Epidermal melanocyte (primary cell): ENCODE measurements at regions not wholly inside any gene's neighbourhood (a gene's known extent, or its start where the extent isn't known, plus 50 kb on each side); places are given as distances from the start of the nearest gene placed in this dataset.

Experiments used
- DNase-seq: peaks from one replicate; pipeline ENCODE4 v3.0.0; 2011; ENCODE audit warnings: low spot score; ENCODE audit not compliant: insufficient read length

DNA sequence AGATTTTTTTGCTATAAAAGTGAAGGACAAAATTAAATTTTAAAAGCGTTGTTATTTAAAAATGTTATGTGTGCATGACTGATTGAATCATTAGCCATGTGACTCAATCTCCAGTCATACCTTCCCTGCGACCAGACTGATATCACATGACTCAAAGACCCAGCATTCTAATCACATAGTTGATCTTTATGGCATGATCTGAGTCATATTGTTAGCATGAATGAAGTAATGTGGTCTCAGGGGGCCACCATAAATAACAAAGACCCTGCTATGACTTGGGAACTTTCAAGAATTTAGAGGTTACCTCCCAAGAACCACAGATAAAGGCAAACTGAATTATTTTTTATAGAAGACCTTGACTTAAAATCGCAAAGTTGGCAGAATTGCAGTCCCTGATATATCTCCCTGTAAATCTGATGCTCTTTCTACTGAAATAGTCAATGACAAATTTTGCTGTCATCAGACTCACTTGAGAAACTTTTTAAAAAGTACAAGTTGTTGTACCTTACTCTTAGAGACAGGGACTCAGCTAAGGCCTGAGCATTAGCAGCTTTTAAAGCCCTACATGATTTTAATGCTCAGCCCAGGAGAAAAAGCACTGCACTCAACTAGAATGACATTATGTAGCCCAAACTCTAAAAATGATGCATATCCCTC is 717.3 kb downstream of the XPNPEP1 start:
- DNase-seq: no peak

DNA sequence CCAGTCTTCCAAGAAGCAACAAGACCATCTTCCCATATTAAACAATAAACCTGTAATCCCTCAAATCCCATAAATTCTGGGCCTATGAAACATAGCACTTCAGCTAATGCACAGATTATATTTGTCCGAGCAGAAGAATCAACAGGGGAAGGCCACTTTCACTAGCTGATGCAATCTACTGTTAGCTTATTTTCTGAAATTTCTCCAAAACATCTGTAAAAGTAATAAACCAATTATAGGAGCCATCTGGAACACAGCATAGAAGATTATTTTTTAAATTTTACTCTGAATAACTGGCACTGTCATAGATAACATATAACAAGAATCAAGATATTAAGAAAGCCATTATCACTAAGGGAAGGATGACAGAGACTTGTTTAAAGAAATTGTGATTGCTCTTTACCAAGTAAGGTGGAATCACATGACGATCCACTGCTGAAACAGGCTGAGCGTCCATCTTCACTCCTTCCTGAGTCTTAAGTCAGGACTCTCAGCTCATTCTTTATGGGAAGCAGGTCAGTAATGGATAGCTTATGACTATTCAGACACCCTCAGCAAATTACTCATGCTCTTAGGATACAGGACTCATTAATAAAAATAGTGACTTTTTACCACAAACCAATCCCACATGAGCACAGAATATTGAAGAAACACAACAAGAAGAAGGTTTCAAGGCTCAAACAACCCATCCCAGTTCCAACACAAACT is 719.5 kb downstream of the XPNPEP1 start:
- no peak for DNase-seq

DNA sequence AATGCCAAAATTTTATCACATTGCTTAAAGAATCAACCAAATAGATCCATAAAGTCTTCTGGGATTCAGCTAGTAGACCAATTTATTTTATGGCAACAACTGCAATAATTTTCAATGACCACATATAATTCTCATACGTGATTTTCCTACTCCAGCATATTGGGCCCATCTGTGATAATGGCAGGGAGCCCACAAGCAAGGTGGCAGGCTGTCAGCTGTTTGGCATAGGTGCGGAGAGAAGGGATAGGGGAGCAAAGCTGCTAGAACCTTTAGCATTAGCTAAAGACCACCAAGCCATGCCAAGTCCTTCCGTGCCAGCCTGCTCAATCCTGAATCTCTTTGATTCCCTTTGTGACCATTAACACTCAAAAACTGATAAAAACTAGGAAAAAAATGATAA is 721.2 kb downstream of the XPNPEP1 start:
- DNase-seq: no peak

DNA sequence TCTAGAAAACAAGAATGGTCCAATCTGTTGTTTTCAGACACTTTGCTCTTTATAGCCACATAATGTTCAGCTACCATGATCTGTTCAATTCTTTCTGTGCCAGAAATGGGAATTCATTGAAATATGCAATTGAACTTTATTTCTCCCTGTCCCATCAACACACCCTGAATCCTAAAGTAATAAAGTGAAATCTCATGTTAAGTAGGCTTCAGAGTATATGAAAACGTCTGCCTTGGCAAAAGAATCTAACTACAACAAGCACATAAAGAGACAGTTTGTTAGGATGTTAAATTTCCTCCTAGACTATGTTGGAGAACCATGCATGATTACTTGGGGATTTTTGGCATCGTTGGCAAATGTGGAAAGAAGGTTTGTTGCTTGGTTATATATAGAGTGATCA is 722.7 kb downstream of the XPNPEP1 start:
- DNase-seq: no peak

DNA sequence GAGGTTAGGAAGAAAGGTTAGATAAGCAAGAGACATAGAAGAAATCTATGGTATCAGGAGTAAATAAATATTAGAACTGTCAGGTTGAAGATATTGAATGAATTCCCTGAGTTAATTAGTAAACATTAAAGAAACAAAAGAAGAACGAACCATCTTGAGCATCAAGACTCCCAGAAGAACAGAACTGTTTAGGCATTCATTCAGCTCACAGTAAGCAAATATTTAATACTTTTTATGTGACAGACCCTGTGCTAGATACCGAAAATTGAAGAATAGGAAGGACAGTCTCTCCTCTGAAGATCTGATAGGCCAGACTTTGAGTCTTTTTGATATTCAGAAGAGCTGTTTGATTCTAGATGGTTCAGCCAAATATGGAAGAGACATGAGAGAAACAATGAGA is 731.5 kb downstream of the XPNPEP1 start:
- DNase-seq: no peak

DNA sequence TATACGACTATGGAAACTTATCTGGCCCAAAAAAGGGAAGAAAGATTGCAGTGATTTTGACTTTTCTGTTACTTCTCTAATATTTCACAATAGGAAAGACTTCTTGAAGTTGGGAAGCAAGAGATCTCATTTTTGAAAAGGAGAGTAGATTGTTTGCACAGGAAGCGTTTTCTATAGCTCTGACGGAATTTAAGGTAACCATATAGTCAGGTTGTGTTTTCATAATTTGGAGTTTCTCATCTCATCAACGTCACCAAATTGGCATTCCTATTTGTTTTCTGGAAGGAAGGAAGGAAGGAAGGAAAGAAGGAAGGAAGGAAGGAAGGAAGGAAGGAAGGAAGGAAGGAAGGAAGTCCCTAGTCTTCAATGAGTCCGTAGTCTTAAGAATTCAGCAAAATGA is 732.0 kb downstream of the XPNPEP1 start:
- no peak for DNase-seq

DNA sequence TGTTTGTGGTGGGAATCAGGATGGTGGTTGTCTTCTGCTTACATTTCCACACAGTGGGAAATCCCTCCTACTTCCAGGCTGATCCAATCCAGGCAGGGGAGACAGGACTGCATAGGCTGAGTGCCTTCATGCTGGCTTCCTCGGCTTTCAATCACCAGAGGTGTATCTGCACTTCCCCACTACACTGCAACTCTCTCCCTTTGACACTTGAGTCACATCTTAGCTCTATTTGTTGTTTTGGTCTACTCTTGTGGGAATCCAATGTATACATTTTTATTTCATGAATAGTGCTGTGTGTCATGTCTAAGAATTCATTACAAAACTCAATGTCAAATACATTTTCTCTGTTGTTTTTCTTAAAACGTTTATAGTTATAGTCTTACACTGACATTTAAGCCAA is 735.6 kb downstream of the XPNPEP1 start:
- no peak for DNase-seq

- no peak for DNase-seq
Measured at GRCh38 chr10:109183366-109183765, 739.9 kb downstream of the XPNPEP1 start.

GRCh38 chr10:109178591-109178990 is 744.7 kb downstream of the XPNPEP1 start:
- no peak for DNase-seq

DNA sequence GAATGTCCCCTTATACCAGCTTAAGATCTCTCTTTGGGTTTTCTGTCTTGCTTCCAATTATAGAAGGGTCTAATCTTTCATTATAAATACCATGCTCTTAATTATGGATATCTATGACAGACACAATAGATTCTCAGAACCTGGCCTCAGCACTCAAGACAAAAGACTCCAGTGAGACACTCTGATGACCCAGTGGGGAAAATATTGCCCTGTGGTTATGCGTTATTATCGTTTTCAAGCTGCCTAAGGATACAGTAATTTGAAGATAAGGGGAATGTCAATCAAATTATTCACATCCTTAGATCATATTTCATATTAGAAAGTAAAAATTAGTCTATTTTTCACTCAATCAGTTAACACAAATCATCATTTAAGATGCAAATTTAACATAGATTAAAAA is 748.8 kb downstream of the XPNPEP1 start:
- DNase-seq: no peak

GRCh38 chr10:109173937-109174336 is 749.4 kb downstream of the XPNPEP1 start:
- no peak for DNase-seq

GRCh38 chr10:109173121-109173520 is 750.2 kb downstream of the XPNPEP1 start:
- DNase-seq: no peak

DNA sequence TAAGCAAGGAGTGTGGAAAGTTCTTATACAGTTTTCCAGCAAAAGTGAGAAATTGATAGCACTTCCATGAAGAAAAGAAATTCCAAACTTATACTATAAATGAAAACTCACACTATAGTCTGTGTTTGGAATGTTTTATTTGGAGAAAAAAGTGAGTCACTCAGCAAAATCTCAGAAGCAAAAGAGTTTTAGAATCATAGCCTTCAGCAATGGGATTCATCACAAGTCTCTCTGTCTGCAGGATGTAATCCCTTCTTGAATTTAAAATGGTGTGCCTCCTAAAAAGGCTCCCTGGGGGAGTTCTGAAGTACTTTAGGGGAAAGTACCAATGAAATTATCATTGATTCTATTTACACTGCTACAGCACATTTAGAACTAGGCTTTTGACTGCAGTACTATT is 756.4 kb downstream of the XPNPEP1 start:
- no peak for DNase-seq

GRCh38 chr10:109159351-109159750 is 764.0 kb downstream of the XPNPEP1 start:
- DNase-seq: no peak

DNA sequence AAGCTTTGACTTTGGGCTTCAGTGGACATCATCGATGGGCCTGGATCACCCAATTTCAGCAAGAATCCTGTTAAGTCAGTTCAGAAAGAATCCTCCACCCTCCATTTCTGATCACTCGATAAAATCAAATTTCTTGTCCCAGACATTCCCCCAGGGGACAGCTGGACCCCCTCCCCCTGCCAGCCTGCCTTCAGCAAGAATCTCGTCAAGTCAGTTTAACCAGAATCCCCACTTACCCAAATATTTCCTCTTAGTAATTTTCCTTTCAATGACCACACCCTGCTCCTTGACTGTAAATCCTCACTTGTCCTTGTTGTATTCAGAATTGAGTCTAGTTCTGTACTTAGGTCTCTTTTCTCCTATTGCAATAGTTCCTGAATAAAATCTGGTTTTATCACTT is 766.9 kb downstream of the XPNPEP1 start:
- DNase-seq: no peak

GRCh38 chr10:109149666-109150350 is 773.5 kb downstream of the XPNPEP1 start:
- no peak for DNase-seq

GRCh38 chr10:109127363-109127762 is 795.9 kb downstream of the XPNPEP1 start:
- no peak for DNase-seq

DNA sequence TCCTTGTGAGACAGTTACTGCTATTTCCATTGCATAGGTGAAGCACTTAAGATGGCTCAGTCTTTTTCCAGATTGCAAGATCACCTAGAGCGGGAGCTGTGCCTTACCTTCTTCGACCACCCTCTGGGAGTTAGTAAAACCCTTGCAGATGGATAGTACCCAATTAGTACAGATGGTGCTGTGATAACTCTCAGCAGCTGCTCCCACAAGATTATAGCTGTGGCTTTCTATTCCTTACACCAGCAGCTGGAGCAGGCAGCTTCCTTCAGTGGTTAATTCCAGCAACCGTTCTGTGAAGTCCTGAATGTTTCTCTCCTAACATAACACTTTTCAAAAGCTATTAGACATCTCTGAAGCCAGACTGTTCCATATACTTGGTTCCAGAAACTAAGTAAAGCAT is 796.8 kb downstream of the XPNPEP1 start:
- DNase-seq: no peak

- DNase-seq: no peak
Measured at GRCh38 chr10:109126016-109126415, 797.3 kb downstream of the XPNPEP1 start.

DNA sequence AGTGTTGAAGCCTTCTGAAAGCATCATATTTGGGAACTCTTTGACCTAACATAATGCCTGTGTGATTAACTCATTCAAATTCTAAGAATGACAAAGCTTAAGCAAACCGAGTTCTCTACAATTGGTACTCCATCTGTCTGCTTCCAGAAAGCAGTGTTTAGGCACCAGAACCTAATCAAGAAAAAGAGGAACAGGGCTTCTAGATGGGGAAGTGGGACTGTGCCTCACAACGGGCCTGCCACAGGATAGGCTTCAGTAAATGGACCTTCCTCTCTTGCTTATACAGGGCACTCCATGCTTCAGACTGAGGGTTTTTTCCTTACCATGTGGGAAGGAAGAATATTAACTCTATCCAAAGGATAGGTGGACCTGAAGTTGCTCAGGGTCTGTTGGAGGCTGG is 808.1 kb downstream of the XPNPEP1 start:
- DNase-seq: no peak

DNA sequence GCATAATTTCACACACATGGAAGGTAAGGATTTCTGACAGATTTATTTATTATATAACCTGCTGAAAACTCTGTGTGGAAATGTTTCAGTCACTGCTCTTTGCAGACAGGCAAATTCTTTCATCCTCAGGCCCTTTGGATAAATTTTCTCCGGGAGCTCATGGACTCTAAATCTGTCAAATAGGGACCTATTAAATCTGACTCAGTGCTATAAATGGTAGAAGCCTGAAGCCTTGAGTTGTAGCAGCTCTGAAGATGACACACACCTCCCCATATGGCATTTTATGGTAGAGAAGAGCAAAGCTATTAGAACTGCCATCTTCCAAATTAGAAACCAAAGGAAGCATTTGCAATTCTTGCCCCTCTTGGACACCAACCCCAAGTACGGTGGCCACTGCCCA is 808.7 kb downstream of the XPNPEP1 start:
- no peak for DNase-seq

- DNase-seq: no peak
Measured at GRCh38 chr10:109106604-109107003, 816.7 kb downstream of the XPNPEP1 start.

- no peak for DNase-seq
Measured at GRCh38 chr10:109105725-109106124, 817.6 kb downstream of the XPNPEP1 start.
